ENCODE measurements at regions not wholly inside any gene's neighbourhood (a gene's known extent, or its start where the extent isn't known, plus 50 kb on each side); places are given as distances from the start of the nearest gene placed in this dataset.
A peak's percentile ranks its signal among the peaks of the same experiment; 100 is the strongest.

DNA sequence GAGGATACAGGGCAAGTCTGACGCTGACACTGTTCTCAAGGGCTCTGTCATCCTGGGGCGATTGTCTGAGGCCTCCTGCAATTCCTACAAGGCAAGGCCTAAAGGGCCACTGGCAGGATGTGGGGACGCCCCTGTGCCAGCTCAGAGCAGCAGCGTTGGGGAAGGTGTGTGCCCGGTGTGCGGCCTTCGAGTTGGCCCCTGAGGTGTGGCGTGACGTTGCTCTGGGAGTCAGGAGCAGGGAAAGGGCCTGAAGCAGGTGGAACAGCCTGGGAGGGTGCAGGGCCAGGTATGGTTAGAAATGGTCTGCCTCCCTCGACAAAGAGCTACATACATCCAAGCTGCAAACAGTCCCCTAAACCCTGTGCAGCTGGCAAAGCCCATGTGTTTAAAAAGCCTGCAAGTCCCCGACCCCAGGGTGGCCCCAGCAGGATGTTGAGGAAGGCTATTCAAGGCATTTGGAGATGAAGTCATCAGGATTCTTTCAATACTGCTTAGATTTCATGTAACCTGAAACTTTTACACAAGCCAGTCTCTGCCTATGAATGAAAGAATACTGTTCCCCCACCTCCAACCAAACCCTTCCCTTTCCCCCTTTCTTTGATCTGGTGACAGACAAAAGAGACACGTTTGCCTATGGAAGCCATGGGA lies 142.5 kb upstream of the TNS3 start:
- intact Hi-C loops (cut with DNase I): no loop called here
- no peak for ATAC-seq (ENCODE audit: poor library complexity)
- no peak for DNase-seq

GRCh38 chr7:47722126-47722525 lies 140.2 kb upstream of the TNS3 start:
- DNase-seq: no peak
- intact Hi-C loops (cut with DNase I): no loop called here
- no peak for ATAC-seq (ENCODE audit: poor library complexity)

- DNase-seq (no peak), ATAC-seq (ENCODE audit: poor library complexity) (no peak)
- intact Hi-C loops (cut with DNase I): no loop called here
Measured at GRCh38 chr7:47721670-47722069, 139.8 kb upstream of the TNS3 start.

DNA sequence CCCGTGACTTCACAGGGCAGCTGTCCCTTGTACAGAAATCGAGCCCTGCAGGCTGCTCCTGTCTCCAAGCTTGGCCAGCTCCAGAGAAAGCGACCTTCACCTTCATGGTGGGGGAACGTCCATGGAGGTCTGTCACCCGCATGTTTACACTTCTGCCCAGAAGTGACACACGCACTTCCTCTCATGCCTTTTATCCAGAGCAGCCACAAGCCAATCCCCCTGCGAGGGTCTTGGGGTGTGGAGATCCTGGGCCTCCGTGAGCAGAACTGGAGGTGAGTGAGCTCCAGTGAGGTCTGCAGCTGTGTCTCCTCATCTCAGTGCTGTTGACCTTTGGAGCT lies 139.0 kb upstream of the TNS3 start:
- DNase-seq: no peak
- intact Hi-C loops (cut with DNase I): no loop called here
- ATAC-seq (ENCODE audit: poor library complexity): no peak

- peak; percentile 60 for DNase-seq
Measured at GRCh38 chr7:47720141-47720906, 138.4 kb upstream of the TNS3 start.

GRCh38 chr7:47719675-47720074 lies 137.8 kb upstream of the TNS3 start:
- ATAC-seq (ENCODE audit: poor library complexity) (peak; percentile 12), DNase-seq (no peak)
- intact Hi-C loops (cut with DNase I): no loop called here

More at GRCh38 chr7:47720141-47720906, 138.4 kb upstream of the TNS3 start:
- intact Hi-C loops (cut with DNase I): no loop called here
- ATAC-seq (ENCODE audit: poor library complexity): peak; percentile 61

- no peak for DNase-seq
Measured at GRCh38 chr7:47715631-47716068, 133.7 kb upstream of the TNS3 start.

DNA sequence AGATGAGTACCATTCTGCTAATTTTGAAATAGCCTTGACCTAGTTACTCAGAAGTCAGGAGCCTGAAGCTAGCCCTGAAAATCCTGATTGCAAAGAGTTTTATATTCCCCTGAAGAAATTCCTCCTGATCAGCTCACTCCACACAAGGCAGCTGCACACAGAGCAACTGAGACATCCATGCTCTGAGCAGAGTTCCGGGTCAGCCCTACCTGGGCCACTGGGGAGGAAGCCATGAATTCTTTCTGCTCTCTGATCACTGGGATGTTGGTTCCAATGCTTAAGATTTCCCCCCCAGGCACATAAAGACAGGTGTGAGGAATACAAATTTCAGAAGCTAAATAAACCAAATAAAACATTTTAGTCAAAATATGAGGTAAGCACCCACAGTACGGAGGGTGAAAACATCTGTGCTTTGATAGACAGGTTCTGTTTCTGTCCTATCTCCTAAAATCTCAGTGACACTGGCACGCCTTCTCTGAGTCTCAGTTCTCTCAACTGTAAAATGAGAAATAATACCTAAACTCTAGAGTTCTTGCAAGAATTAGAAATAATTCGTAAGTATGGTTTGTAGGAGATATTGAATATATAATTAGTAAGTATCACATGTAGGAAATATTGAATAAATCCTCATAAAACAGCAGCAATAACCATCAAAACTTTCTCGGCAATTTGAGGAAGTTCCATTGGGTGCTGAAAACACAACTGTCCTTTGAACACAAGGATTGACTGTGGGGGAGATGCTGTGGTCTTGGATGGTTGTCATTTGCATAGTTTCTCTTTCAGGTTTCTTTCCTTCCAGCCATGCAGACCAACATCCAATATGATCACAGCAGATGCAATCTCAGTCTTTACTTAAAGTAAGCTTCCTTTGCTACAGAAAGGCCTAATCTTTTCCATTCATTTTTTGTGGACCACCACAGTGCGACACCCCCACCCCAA lies 133.0 kb upstream of the TNS3 start:
- no peak for ATAC-seq (ENCODE audit: poor library complexity)
- no peak for DNase-seq
- intact Hi-C loops (cut with DNase I): no loop called here

More at GRCh38 chr7:47715631-47716068, 133.7 kb upstream of the TNS3 start:
- ATAC-seq (ENCODE audit: poor library complexity): no peak
- intact Hi-C loops (cut with DNase I): no loop called here

DNA sequence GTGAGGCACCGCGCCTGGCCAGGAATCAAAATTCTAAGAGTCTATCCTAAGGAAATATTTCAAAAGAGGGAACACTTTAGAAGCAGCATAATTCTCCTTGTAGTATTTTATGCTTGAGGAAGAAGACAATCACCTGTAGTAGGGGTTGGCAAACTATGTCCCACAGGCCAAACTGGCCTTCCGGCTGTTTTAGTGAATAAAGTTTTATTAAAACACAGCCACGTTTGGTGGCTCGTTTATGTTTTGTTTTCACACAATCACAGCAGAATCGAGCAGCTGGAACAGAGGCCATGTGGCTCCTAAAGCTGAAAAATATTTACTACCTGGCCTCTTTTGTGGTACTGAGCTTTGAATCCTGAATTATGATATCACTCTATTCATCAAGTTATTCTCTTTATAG lies 131.7 kb upstream of the TNS3 start:
- intact Hi-C loops (cut with DNase I): no loop called here
- no peak for ATAC-seq (ENCODE audit: poor library complexity)

GRCh38 chr7:47712416-47712815 lies 130.5 kb upstream of the TNS3 start:
- intact Hi-C loops (cut with DNase I): no loop called here
- DNase-seq (no peak), ATAC-seq (ENCODE audit: poor library complexity) (no peak)

More for the DNA sequence above, 131.7 kb upstream of the TNS3 start:
- no peak for DNase-seq

DNA sequence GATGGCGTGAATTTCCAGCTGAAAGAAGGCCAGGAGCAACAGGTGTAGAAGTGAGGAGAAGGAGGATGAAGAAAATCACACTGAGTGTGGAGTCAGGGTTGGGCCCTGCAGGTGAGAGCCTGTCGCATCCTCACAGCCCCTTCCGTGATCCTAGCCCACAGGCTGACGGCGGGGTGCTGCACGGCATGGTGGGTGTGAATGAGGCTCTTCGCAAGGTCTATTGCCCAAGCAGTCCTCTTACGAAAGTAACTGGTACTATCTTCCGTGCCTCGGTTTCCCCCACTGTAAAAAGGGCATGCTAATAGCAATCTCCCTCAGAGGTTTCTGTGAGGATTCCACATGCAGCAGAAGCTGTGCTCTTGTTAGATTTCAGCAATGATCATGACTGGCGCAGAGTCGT lies 129.9 kb upstream of the TNS3 start:
- no peak for DNase-seq
- intact Hi-C loops (cut with DNase I): no loop called here
- no peak for ATAC-seq (ENCODE audit: poor library complexity)

- intact Hi-C loops (cut with DNase I): no loop called here
- ATAC-seq (ENCODE audit: poor library complexity) (peak; percentile 39), DNase-seq (no peak)
Measured at GRCh38 chr7:47710201-47710935, 128.5 kb upstream of the TNS3 start.

GRCh38 chr7:47709451-47709850 lies 127.5 kb upstream of the TNS3 start:
- intact Hi-C loops (cut with DNase I): no loop called here
- ATAC-seq (ENCODE audit: poor library complexity): no peak
- no peak for DNase-seq

GRCh38 chr7:47709051-47709450 lies 127.1 kb upstream of the TNS3 start:
- ATAC-seq (ENCODE audit: poor library complexity): no peak
- no peak for DNase-seq
- intact Hi-C loops (cut with DNase I): no loop called here

- DNase-seq (no peak), ATAC-seq (ENCODE audit: poor library complexity) (no peak)
- intact Hi-C loops (cut with DNase I): no loop called here
Measured at GRCh38 chr7:47707583-47707982, 125.7 kb upstream of the TNS3 start.

GRCh38 chr7:47704936-47705335 lies 123.0 kb upstream of the TNS3 start:
- no peak for DNase-seq
- ATAC-seq (ENCODE audit: poor library complexity): no peak
- intact Hi-C loops (cut with DNase I): no loop called here

GRCh38 chr7:47702080-47702479 lies 120.2 kb upstream of the TNS3 start:
- no peak for ATAC-seq (ENCODE audit: poor library complexity)
- DNase-seq: no peak
- intact Hi-C loops (cut with DNase I): no loop called here

DNA sequence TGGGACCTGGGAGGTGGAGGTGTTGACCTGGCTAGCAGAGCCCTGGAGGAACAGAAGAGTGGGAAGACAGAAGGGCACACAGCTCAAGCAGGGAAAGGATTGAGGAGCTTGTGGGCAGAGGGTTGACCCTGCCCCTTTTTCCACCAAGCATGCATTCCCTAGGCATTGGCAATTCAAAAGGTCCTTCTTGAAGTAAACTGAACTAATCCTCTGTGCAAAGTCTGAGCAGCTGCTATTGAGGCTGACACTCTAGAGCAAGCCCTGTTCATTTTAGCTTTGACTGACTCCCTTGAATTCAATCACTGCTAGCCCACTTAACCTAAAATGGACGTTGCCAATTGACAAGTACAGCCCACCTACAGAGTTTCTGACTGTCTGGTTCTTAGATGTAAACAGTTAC lies 116.5 kb upstream of the TNS3 start:
- DNase-seq (no peak), ATAC-seq (ENCODE audit: poor library complexity) (no peak)
- intact Hi-C loops (cut with DNase I): no loop called here

- intact Hi-C loops (cut with DNase I): no loop called here
Measured at GRCh38 chr7:47697543-47697942, 115.6 kb upstream of the TNS3 start.

More at GRCh38 chr7:47697543-47697942, 115.6 kb upstream of the TNS3 start:
- ATAC-seq (ENCODE audit: poor library complexity): no peak
- DNase-seq: no peak
